Heart left ventricle (tissue), 16 donors: ENCODE measurements at regions not wholly inside any gene's neighbourhood (a gene's known extent, or its start where the extent isn't known, plus 50 kb on each side); places are given as distances from the start of the nearest gene placed in this dataset.
A peak's percentile ranks its signal among the peaks of the same experiment; 100 is the strongest.

Source experiments
- ATAC-seq, 4 donors: fragments of 200-7000 bp; cut with Tn5 transposase; one replicate each; pipeline ENCODE4 v1.9.1; 2020 to 2022; ENCODE audit warnings: moderate library complexity in 4 of 4, mild to moderate bottlenecking in 3 of 4, moderate number of reproducible peaks in 1 of 4
- DNase-seq, 5 donors: peaks; one replicate each; pipeline ENCODE4 v3.0.0-alpha.2; 2020
- H3K27ac ChIP-seq, 12 donors: fragments of 200-600 bp; sonication (generic) in 4 of 12; one replicate each; pipeline versions ENCODE4 v1.5.0 to v1.8.0; 2016 to 2022; ENCODE audit warnings: mild to moderate bottlenecking in 2 of 12
- H3K27me3 ChIP-seq, 9 donors: fragments of 200-600 bp; sonication (generic) in 2 of 9; one replicate each; pipeline versions ENCODE4 v1.5.1 to v1.8.0; 2016 to 2022; ENCODE audit warnings: mild to moderate bottlenecking in 3 of 9
- H3K36me3 ChIP-seq, 9 donors: fragments of 200-600 bp; sonication (generic) in 2 of 9; one replicate each; pipeline versions ENCODE4 v1.5.0 to v1.8.0; 2018 to 2022; ENCODE audit warnings: mild to moderate bottlenecking in 2 of 9
- H3K4me1 ChIP-seq, 12 donors: fragments of 200-600 bp; sonication (generic) in 4 of 12; one replicate each; pipeline versions ENCODE4 v1.5.0 to v1.8.0; 2016 to 2022; ENCODE audit warnings: mild to moderate bottlenecking in 3 of 12
- H3K4me3 ChIP-seq, 12 donors: fragments of 200-600 bp; sonication (generic) in 4 of 12; one replicate each; pipeline versions ENCODE4 v1.5.0 to v1.8.0; 2017 to 2022; ENCODE audit warnings: mild to moderate bottlenecking in 9 of 12, moderate library complexity in 4 of 12
- H3K9me3 ChIP-seq, 12 donors: fragments of 200-600 bp; sonication (generic) in 4 of 12; one replicate each; pipeline versions ENCODE4 v1.5.0 to v1.8.0; 2016 to 2022; ENCODE audit warnings: mild to moderate bottlenecking in 1 of 12
- POLR2A ChIP-seq, 2 donors: fragments of 450-650 bp; IDR thresholded peaks; one replicate each; pipeline ENCODE4 v1.6.1; 2017; ENCODE audit warnings: antibody characterized with exemption in 2 of 2, mild to moderate bottlenecking in 2 of 2, moderate library complexity in 2 of 2
- WGBS, 4 donors: extraction: QIAGEN DNeasy Blood & Tissue Kit in 2 of 4; methylation state at CpG; one replicate each; pipeline versions ENCODE4 v1.1.5 to v1.1.7; 2013 to 2018; 5-methylcytosine and 5-hydroxymethylcytosine counted together
- intact Hi-C, 10 donors: fragments of 100-400 bp; cut with DNase I; formaldehyde crosslinking; loops; one replicate each; pipeline versions ENCODE4 v1.11.1 to v1.14.2; 2022
- TF ChIP-seq, protein P1 (sequence below), 12 donors: fragments of 200-600 bp; sonication (generic) in 4 of 12; IDR thresholded peaks; one replicate each; pipeline versions ENCODE4 v1.5.0 to v1.8.0; 2018 to 2022; ENCODE audit warnings: antibody characterized with exemption in 12 of 12, mild to moderate bottlenecking in 5 of 12
- donor health status: ischemic (EF 13 %, LVEDD 7.1; RV severe dilation, severe dysfunction).
- donor health status: healthy with polysubstance abuse.
- donor health status: DM: no; HTN: yes; CAD: no.
- donor health status: DM: no; HTN: no; CAD: no.
- donor health status: ischemic (EF 25% LVEDD 6.9; RV normal size, moderate dysfunction).
- donor health status: ischemic (EF 25% LVEDD 5.7; RV mildly dilated, moderate dysfunction).
- donor health status: healthy.
- donor health status: DM: yes; HTN: yes; CAD: no.
- donor health status: ischemic (EF 35%, LVEDD 5.7; RV mildly dilated, moderate dysfunction).
- donor health status: nonischemic (EF 11% LVEDD 7.7; RV severe dilation, severe dysfunction).
- donor health status: DM: yes; HTN: yes; CAD: no.
- donor health status: PGD.
- donor health status: ischemic (EF 29% LVEDD 5.4; RV normal size, mild dysfunction).
- donor health status: nonischemic (EF 23%, LVEDD 6.1; RV moderate dilation, normal function).

DNA sequence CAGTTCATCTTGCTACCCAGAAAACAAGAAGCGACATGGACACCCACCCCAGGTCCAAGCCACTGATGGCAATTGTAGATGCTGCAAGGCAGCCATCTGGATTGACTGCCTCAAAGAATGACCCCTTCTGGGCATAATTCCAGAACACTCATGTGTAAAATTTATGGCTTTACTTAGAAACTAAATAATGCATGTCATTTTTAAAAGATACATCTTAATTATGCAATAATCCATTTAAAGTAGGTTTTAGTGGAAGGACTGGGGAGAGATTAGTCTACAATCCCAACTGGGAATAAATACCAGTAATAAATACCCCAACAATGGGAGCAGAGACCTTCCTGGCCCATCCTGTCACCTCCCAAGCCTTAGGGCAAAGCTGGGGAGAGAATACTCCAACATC, 247.7 kb downstream of the SS18 start:
- DNase-seq = no peak
- WGBS, 4 donors = 0 to 65% (median 49%) methylated on average over 1 of the region's 1 CpG
- intact Hi-C loops = loop anchor here in 1 of 10 donors (10.0 kb wide), 1 partner anchor 62 kb away; no protein-coding TSS in a partner anchor
- H3K27me3 ChIP-seq = no peaks in the 10 kb centered on the region
- no peak for ATAC-seq
- TF ChIP-seq, protein P1, sequence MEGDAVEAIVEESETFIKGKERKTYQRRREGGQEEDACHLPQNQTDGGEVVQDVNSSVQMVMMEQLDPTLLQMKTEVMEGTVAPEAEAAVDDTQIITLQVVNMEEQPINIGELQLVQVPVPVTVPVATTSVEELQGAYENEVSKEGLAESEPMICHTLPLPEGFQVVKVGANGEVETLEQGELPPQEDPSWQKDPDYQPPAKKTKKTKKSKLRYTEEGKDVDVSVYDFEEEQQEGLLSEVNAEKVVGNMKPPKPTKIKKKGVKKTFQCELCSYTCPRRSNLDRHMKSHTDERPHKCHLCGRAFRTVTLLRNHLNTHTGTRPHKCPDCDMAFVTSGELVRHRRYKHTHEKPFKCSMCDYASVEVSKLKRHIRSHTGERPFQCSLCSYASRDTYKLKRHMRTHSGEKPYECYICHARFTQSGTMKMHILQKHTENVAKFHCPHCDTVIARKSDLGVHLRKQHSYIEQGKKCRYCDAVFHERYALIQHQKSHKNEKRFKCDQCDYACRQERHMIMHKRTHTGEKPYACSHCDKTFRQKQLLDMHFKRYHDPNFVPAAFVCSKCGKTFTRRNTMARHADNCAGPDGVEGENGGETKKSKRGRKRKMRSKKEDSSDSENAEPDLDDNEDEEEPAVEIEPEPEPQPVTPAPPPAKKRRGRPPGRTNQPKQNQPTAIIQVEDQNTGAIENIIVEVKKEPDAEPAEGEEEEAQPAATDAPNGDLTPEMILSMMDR (IDR thresholded peaks at IDR 0.05) = no peak
- TF ChIP-seq POLR2A (IDR thresholded peaks at IDR 0.05) = no peak
- no peak overlapping the region for H3K4me3 ChIP-seq
- H3K36me3 ChIP-seq = no peaks in the 10 kb centered on the region
- no peak overlapping the region for H3K27ac ChIP-seq
- H3K4me1 ChIP-seq = no peaks in the 10 kb centered on the region
- H3K9me3 ChIP-seq = no peaks in the 10 kb centered on the region

DNA sequence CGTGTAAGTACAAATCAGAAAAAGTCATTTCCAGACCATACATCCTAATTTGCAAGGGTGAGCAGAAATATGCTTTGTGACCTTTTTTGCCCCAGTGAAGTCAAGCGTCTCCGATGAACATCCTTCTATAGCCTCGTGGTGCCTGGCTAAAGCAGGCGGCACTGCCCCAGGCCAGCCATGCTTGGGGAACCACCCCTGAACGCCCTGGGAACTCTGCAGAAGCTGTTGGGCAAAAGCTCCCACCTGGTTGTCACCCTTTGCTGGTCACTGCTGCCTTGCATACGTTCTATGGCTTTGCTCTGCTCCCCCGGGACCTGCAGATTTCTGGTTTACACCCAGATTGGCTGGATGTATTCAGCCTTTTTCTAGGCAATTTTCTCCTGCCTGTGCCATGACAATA, 256.4 kb downstream of the SS18 start:
- DNase-seq (no peak), ATAC-seq (no peak)
- Histone ChIP-seq H3K36me3 (no peaks in the 10 kb centered on the region), H3K4me3 (no peak overlapping the region), H3K4me1 (peaks cover 0 to 12% (median 0%) of the 10 kb centered on the region in 12 donors), H3K9me3 (no peaks in the 10 kb centered on the region), H3K27ac (no peak overlapping the region), H3K27me3 (no peaks in the 10 kb centered on the region)
- whole genome bisulfite sequencing, 4 donors = 76 to 86% (median 80%) methylated on average over 7 to 8 of the region's 8 CpGs
- TF ChIP-seq, protein P1 (IDR thresholded peaks at IDR 0.05) = no peak
- intact Hi-C loops = loop anchor here in 5 of 10 donors (5.0 to 10.0 kb wide), 5 partner anchors 269 to 1229 kb away; partner anchors contain the start of gene ZNF521 (in 1 of the 5)

DNA sequence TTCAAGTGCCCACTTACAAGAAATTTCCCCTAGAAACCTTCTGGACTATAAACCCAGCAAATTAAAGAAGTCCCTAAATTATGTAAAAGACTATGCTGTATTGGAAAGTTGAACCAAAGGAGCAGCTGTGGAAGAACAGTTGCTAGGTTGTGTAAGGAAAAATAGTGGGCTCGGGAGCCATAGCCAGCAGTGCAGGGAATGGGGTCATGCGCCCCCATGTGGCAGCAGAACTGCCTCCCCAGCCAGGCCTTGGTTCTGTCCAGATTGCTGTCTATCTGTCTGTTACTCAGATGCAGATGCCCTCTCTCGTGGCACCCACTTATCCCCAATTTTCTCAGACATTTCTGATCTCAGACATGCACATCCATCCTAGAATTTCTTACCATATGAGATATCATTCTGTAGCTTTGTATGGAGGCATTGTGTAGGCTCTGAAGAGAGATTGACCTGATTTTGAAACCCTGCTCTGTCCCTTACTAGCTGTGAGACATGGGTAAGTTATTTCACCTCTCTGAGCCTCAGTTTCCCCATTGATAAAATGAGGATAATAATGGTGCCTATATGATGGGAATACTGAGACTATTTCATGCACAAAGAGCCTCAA, 258.3 kb downstream of the SS18 start:
- H3K27ac ChIP-seq = no peak overlapping the region
- no peak for TF ChIP-seq POLR2A (IDR thresholded peaks at IDR 0.05)
- TF ChIP-seq, protein P1 (IDR thresholded peaks at IDR 0.05) = peak; percentile 60 to 83 (median 70)
- H3K4me1 ChIP-seq = peaks cover 0 to 12% (median 0%) of the 10 kb centered on the region in 12 donors
- intact Hi-C loops = loop anchor here (2.0 to 10.0 kb wide), 7 partner anchors 267 to 1227 kb away; partner anchors contain the start of gene ZNF521 (in 1 of the 10)
- DNase-seq (peak; percentile 43 to 77 (median 65)), ATAC-seq (peak; percentile 79 to 90 (median 86))
- WGBS, 4 donors = 13 to 28% (median 19%) methylated on average over 3 of the region's 3 CpGs
- H3K4me3 ChIP-seq = no peak overlapping the region
- no peaks in the 10 kb centered on the region for H3K36me3 ChIP-seq
- no peaks in the 10 kb centered on the region for H3K9me3 ChIP-seq
- H3K27me3 ChIP-seq = no peaks in the 10 kb centered on the region

DNA sequence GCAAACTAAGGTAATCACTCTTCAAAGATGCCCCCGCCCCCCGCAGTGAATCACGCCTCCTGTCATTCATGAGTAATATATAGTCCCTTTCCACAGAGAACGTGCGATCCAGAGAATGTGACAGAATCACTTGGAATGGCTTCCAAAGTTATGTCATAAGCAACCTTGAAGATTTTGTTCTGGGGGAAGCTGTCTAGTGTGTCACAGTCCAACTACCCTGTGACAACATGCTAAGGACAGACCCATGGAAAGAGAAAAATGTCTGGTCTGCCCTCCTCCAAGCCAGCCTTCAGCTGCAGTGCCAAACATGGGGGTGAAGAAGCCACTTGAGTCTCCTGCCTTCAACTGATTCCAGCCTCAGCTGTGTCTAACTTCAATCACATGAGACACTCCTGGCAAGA, 259.1 kb downstream of the SS18 start:
- H3K4me1 ChIP-seq = peaks cover 0 to 12% (median 0%) of the 10 kb centered on the region in 12 donors
- WGBS, 4 donors = 70 to 84% (median 83%) methylated on average over 5 of the region's 5 CpGs
- H3K36me3 ChIP-seq = no peaks in the 10 kb centered on the region
- no peak overlapping the region for H3K27ac ChIP-seq
- DNase-seq = no peak
- ATAC-seq = peak in 1 of 4 donors; percentile 25
- TF ChIP-seq POLR2A (IDR thresholded peaks at IDR 0.05) = no peak
- TF ChIP-seq, protein P1 (IDR thresholded peaks at IDR 0.05) = no peak
- intact Hi-C loops = loop anchor here in 5 of 10 donors (5.0 to 10.0 kb wide), 5 partner anchors 266 to 1226 kb away; partner anchors contain the start of gene ZNF521 (in 1 of the 5)
- no peak overlapping the region for H3K4me3 ChIP-seq
- H3K27me3 ChIP-seq = no peaks in the 10 kb centered on the region
- H3K9me3 ChIP-seq = no peaks in the 10 kb centered on the region
